Astrocyte (in vitro differentiated cells and primary cell): ENCODE measurements at regions not wholly inside any gene's neighbourhood (a gene's known extent, or its start where the extent isn't known, plus 50 kb on each side); places are given as distances from the start of the nearest gene placed in this dataset.

Source experiments
- CTCF ChIP-seq: IDR thresholded peaks from 2 replicates; pipeline ENCODE4 v1.5.1; 2011; ENCODE audit warnings: low read depth, mild to moderate bottlenecking, inconsistent platforms, low read length, moderate library complexity; ENCODE audit not compliant: insufficient read depth
- EZH2 ChIP-seq: IDR thresholded peaks from 2 replicates; pipeline ENCODE4 v1.6.1; 2012; ENCODE audit warnings: mild to moderate bottlenecking, low read length, inconsistent platforms; ENCODE audit not compliant: insufficient read depth

- TF ChIP-seq CTCF (no peak), EZH2 (no peak)
Observed at GRCh38 chr7:130902755-130903357, 168.8 kb upstream of the KLF14 start.
